D721Med (cell line): ENCODE measurements at regions not wholly inside any gene's neighbourhood (a gene's known extent, or its start where the extent isn't known, plus 50 kb on each side); places are given as distances from the start of the nearest gene placed in this dataset.

Source experiments
- DNase-seq: peaks from one replicate; pipeline ENCODE4 v3.0.0; 2011; ENCODE audit warnings: low spot score; ENCODE audit not compliant: insufficient read length
- FAIRE-seq: peaks from 2 replicates; lab custom pipeline; 2011; peaks lifted over from hg19 to GRCh38; lab: Jason Lieb, UNC
- TF ChIP-seq, protein P1 (sequence below): IDR thresholded peaks from 2 replicates; pipeline ENCODE4 v1.5.1; 2012; ENCODE audit warnings: mild to moderate bottlenecking, control low read depth; ENCODE audit not compliant: insufficient read depth; ENCODE audit errors: missing control alignments

DNA sequence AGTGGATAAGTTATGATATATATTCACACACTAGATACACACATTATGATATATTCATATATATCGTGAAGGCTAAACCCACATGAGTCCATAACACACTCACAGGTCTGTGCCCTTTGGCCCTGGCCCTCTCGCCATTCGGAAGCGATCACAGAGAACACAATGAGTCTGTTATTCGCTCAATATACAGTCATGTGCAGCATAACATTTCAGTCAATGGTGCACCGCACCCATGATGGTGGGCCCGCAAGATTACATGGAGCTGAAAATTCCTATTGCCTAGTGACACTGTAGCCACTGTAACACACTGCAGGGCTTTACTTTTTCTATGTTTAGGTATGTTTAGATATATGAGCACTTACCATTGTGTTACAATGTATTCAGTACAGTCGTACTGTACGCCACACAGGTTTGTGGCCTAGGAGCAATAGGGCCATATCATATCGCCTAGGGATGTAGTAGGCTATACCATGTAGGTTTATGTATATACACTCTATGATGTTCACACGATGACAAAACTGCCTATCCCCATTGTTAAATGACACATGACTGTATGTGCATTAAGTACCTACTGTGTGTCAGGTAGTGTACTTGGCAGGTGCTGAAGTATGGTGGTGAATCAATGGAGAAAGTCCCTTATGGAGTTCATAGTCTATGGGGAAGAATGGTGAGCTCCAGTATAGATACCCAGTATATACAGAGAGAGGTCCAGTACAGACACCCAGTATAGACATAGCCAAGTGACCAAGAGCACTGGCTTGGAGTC, 198.8 kb upstream of the KLF14 start:
- FAIRE-seq = no peak
- TF ChIP-seq, protein P1, sequence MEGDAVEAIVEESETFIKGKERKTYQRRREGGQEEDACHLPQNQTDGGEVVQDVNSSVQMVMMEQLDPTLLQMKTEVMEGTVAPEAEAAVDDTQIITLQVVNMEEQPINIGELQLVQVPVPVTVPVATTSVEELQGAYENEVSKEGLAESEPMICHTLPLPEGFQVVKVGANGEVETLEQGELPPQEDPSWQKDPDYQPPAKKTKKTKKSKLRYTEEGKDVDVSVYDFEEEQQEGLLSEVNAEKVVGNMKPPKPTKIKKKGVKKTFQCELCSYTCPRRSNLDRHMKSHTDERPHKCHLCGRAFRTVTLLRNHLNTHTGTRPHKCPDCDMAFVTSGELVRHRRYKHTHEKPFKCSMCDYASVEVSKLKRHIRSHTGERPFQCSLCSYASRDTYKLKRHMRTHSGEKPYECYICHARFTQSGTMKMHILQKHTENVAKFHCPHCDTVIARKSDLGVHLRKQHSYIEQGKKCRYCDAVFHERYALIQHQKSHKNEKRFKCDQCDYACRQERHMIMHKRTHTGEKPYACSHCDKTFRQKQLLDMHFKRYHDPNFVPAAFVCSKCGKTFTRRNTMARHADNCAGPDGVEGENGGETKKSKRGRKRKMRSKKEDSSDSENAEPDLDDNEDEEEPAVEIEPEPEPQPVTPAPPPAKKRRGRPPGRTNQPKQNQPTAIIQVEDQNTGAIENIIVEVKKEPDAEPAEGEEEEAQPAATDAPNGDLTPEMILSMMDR = no peak
- DNase-seq = no peak

DNA sequence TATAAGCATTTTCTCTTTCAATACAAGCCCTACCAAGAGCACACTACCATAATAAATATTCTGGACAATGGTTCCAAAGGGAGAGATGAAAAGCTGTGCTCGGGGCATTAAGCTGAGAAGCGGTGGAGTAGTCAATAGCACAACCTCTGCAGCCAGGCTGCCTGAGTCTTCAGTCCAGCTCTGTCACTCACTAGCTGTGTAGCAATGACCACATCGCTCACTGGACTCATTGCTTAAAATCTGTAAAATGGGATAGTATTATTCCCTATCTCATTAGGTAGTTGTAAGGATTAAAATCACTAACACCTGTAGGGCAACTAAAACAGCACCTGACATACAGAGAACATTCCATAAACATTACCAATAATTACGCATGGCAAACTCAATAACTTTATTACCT, 199.9 kb upstream of the KLF14 start:
- TF ChIP-seq, protein P1 = no peak
- DNase-seq (no peak), FAIRE-seq (no peak)

DNA sequence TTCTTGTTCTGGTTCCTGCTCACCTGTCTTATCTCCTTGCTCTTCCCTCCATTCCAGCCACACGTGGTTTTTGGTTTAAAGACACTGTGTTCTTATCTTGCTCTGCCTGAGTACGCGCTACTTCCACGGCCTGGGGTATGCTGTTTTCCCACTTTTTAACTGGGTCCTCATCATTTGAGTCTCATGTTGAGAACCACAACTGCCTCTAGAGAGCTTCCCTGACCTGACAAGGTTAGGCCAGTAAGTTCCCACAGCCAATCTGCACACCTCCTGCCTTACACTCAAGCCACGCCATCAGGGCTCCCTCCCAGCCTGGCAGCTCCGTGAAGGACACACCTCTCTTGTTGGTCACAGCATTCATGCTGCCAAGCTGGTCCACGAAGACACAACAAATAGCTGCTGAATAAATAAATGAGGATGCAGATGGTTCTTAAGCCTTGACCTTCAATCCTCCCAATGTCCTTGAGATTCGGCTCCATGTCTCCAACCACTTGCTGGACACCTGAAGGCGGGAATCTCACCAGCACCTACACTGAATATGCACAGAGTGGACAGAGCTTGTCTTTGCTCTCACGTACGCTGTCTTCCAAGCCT, 201.7 kb upstream of the KLF14 start:
- TF ChIP-seq, protein P1 = no peak
- FAIRE-seq (no peak), DNase-seq (no peak)

DNA sequence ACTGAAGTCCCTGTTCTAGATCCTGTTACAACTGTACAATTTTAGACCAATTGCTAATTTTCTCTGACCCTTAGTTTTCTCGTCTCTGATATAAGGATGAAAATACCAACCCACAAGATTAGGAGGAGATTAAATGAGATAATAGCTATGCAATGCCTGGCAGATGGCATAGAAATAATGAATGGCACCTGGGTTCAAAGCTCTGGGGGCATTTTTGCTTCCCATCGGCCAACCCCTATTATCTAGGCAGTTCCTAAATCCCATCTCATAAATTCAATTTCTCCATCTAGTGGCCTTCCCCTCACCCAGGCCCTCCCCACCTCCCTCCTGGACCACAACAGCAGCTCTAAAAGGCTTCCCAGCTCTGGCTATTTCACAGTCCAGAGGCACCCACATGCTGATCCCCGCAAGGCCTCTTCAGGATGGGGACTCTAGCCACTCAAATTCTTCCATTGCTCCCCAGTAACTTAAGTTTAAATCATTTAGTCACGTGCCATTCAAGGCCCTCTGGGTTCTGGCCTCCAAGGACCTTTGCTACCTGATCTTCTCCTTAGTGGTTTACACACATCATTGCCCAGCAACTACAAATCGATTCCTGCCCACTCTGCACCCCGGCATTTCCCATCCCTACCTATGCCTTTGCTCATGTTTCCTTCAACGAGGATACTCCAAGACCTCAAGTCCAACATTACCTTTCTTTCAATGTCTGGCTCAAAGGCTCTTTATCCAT, 202.4 kb upstream of the KLF14 start:
- no peak for DNase-seq
- TF ChIP-seq, protein P1 = no peak
- FAIRE-seq = no peak

DNA sequence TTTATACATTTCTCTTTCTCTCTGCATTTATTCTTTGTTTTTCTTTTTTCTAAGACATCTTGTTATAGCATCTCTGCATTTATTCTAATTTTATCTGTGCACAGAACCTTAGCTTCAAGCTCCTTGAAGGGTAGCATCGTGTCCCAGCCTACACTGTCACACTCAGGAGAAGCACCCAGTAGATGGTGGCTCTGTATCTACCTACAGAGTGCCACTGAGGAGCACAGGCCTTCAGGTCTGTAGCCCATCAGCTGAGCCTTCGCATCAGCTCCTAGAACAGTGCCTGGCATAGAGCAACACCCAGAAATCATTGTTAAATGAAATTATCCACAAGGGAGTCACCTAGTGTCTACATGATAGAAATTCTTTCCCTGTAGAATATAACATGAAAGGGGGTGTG, 203.0 kb upstream of the KLF14 start:
- DNase-seq (no peak), FAIRE-seq (no peak)
- TF ChIP-seq, protein P1 = no peak

DNA sequence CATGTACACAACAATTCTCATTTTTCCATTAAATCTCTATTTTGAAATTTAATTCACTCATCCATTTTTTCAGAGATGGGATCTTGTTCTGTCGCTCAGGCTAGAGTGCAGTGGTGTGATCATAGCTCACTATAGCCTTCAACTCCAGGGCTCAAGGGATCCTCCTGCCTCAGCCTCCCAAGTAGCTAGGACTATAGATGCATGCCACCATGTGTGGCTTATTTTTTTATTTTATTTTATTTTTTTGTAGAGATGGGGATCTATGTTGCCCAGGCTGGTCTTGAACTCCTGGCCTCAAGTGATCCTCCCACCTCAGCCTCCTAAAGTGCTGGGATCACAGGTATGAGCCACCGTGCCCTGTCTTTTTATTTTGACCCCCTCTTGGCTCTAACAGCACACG, 203.8 kb upstream of the KLF14 start:
- FAIRE-seq = no peak
- TF ChIP-seq, protein P1 = no peak

DNA sequence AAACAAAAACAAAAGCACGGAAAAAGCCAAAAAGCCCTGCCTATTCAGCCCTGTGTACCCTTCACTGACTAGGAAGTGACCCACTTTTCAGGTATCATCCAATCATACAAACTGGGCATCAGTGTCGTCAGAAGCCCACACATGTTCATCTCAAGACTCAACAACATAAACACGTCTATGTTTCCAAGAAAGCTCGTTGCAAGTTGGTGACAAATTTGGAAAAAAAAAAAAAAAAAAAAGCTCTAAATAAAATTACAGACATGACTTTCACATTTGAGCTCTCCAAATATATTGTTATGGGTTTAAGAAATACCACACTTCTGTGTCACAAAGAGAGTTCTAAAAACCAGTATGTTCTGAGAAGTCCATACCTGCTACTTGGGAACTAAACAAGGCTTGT, 204.7 kb upstream of the KLF14 start:
- TF ChIP-seq, protein P1 = no peak
- FAIRE-seq (no peak), DNase-seq (no peak)

More for the DNA sequence above, 203.8 kb upstream of the KLF14 start:
- DNase-seq = no peak
